GM12878 (cell line): ENCODE measurements at regions not wholly inside any gene's neighbourhood (a gene's known extent, or its start where the extent isn't known, plus 50 kb on each side); places are given as distances from the start of the nearest gene placed in this dataset.
A peak's percentile ranks its signal among the peaks of the same experiment; 100 is the strongest.

Source experiments
- ATAC-seq: fragments of 200-7000 bp; cut with Tn5 transposase; 3 replicates; pipeline ENCODE4 v1.9.1; 2020; ENCODE audit warnings: mild to moderate bottlenecking, moderate library complexity
- BruUV-seq: library from RNA; stranded (reverse); fragments of 400-500 nt; replicated peaks from 2 replicates; lab custom pipeline; 2021; lab: Mats Ljungman, UMichigan
- CTCF ChIA-PET: fragments of 300-600 bp; sonication (Branson Sonifier 250); formaldehyde crosslinking; extraction: SDS; loops from one replicate; lab custom pipeline; 2021; ENCODE audit warnings: inconsistent platforms; lab: Yijun Ruan, JAX
- POLR2A ChIA-PET: fragments of 350-600 bp; formaldehyde crosslinking; extraction: SDS; loops from one replicate; lab custom pipeline; 2021; ENCODE audit warnings: inconsistent platforms; lab: Charles Lee
- RAD21 ChIA-PET: fragments of 300-600 bp; sonication (Branson Sonifier 250); formaldehyde crosslinking; loops from one replicate; lab custom pipeline; 2023; ENCODE audit warnings: antibody characterized with exemption; ENCODE audit not compliant: unreplicated experiment; lab: Charles Lee
- SMC1A ChIA-PET: fragments of 300-600 bp; sonication (Branson Sonifier 250); formaldehyde crosslinking; loops from one replicate; lab custom pipeline; 2023; ENCODE audit not compliant: unreplicated experiment, uncharacterized antibody; lab: Charles Lee
- DNase-seq: peaks from one replicate; pipeline ENCODE4 v3.0.0-alpha.2; 2011; ENCODE audit warnings: low read depth, low spot score
- FAIRE-seq: peaks from 3 replicates; lab custom pipeline; 2011; peaks lifted over from hg19 to GRCh38; lab: Jason Lieb, UNC
- H2AFZ ChIP-seq: 2 replicates; pipeline ENCODE4 v1.6.0; 2011; ENCODE audit warnings: low read depth, low read length, control low read depth; ENCODE audit not compliant: control insufficient read depth
- H3K27ac ChIP-seq: 2 replicates; pipeline ENCODE4 v1.5.1; 2011; ENCODE audit warnings: control low read depth; ENCODE audit not compliant: control insufficient read depth, insufficient read depth
- H3K27me3 ChIP-seq, 2 experiments: replicated peaks in 1 of 2; 2 replicates each; pipeline versions ENCODE4 v1.6.0 to v1.6.1; 2011; ENCODE audit warnings: low read length in 1 of 2; ENCODE audit not compliant: control insufficient read depth in 2 of 2, insufficient read depth in 2 of 2
- H3K36me3 ChIP-seq, 2 experiments: 2 replicates each; pipeline ENCODE4 v1.5.1; 2011; ENCODE audit warnings: low read length in 1 of 2; ENCODE audit not compliant: control insufficient read depth in 2 of 2, insufficient read depth in 2 of 2
- H3K4me1 ChIP-seq: 2 replicates; pipeline ENCODE4 v1.6.1; 2011; ENCODE audit warnings: mild to moderate bottlenecking, low read length, moderate library complexity, mixed read lengths; ENCODE audit not compliant: control insufficient read depth, insufficient read depth
- H3K4me2 ChIP-seq: 2 replicates; pipeline ENCODE4 v1.6.0; 2011; ENCODE audit warnings: control low read depth; ENCODE audit not compliant: control insufficient read depth, insufficient read depth
- H3K4me3 ChIP-seq: fragments of 200-600 bp; sonication (generic); 2 replicates; pipeline ENCODE4 v1.5.1; 2016
- H3K79me2 ChIP-seq: 2 replicates; pipeline ENCODE4 v1.6.0; 2011; ENCODE audit warnings: low read length; ENCODE audit not compliant: control insufficient read depth, insufficient read depth
- H3K9ac ChIP-seq: 2 replicates; pipeline ENCODE4 v1.8.0; 2011; ENCODE audit warnings: low read length, control low read depth, mixed read lengths; ENCODE audit not compliant: control insufficient read depth, insufficient read depth
- H3K9me3 ChIP-seq: replicated peaks from 3 replicates; pipeline ENCODE4 v1.5.1; 2011; ENCODE audit warnings: mild to moderate bottlenecking, low read length; ENCODE audit not compliant: control insufficient read depth, insufficient read depth
- H4K20me1 ChIP-seq: 2 replicates; pipeline ENCODE4 v1.6.0; 2011; ENCODE audit not compliant: control insufficient read depth, insufficient read depth
- BCLAF1 ChIP-seq: fragments of 450-650 bp; IDR thresholded peaks from 2 replicates; pipeline ENCODE4 v1.6.1; 2017; ENCODE audit warnings: antibody characterized with exemption, mild to moderate bottlenecking, moderate library complexity
- BRCA1 ChIP-seq: IDR thresholded peaks from 2 replicates; pipeline ENCODE4 v1.6.1; 2011; ENCODE audit warnings: low read depth, low read length, improper control_type of control experiment
- CREB1 ChIP-seq: IDR thresholded peaks from 2 replicates; pipeline ENCODE4 v1.6.1; 2012; ENCODE audit warnings: low read depth, mild to moderate bottlenecking, inconsistent platforms
- DPF2 ChIP-seq: fragments of 450-650 bp; IDR thresholded peaks from 2 replicates; pipeline ENCODE4 v1.6.1; 2017; ENCODE audit warnings: mild to moderate bottlenecking
- EGR1 ChIP-seq, 2 experiments: IDR thresholded peaks; 1 replicate in 1 of 2; 2 replicates in 1 of 2; pipeline ENCODE4 v1.6.1; 2011 to 2012; ENCODE audit warnings: low read depth in 2 of 2, low read length in 2 of 2, borderline replicate concordance in 1 of 2, mild to moderate bottlenecking in 1 of 2, moderate library complexity in 1 of 2
- JUNB ChIP-seq: IDR thresholded peaks from 2 replicates; pipeline ENCODE4 v1.6.1; 2016; ENCODE audit warnings: antibody characterized with exemption, mild to moderate bottlenecking
- KDM1A ChIP-seq: fragments of 200-600 bp; sonication (generic); IDR thresholded peaks from 2 replicates; pipeline ENCODE4 v1.6.1; 2016; ENCODE audit warnings: borderline replicate concordance
- MEF2B ChIP-seq: fragments of 450-650 bp; IDR thresholded peaks from 2 replicates; pipeline ENCODE4 v1.6.1; 2018; ENCODE audit warnings: mild to moderate bottlenecking, moderate library complexity; ENCODE audit not compliant: partially characterized antibody, poor library complexity, severe bottlenecking
- POLR2AphosphoS2 ChIP-seq: IDR thresholded peaks from 2 replicates; pipeline ENCODE4 v1.6.1; 2011; ENCODE audit warnings: low read depth, mild to moderate bottlenecking, low read length, improper control_type of control experiment, moderate library complexity
- POU2F2 ChIP-seq: IDR thresholded peaks from 3 replicates; pipeline ENCODE4 v1.6.1; 2011; ENCODE audit warnings: low read depth, mild to moderate bottlenecking, low read length, borderline replicate concordance
- SMAD5 ChIP-seq: IDR thresholded peaks from 2 replicates; pipeline ENCODE4 v1.6.1; 2016; ENCODE audit warnings: antibody characterized with exemption, low read depth
- SUPT20H ChIP-seq: IDR thresholded peaks from 2 replicates; pipeline ENCODE4 v1.6.1; 2011; ENCODE audit warnings: low read depth, mild to moderate bottlenecking, low read length, moderate library complexity, borderline replicate concordance; ENCODE audit not compliant: control insufficient read depth
- USF1 ChIP-seq: IDR thresholded peaks from 2 replicates; pipeline ENCODE4 v1.6.1; 2011; ENCODE audit warnings: borderline replicate concordance, low read depth, mild to moderate bottlenecking, moderate library complexity, mixed read lengths, low read length; ENCODE audit not compliant: insufficient read depth; ENCODE audit errors: extremely low read length
- WGBS: methylation state at CpG from one replicate; pipeline ENCODE4 v1.1.6; 2016; ENCODE audit warnings: low lambda C conversion rate; ENCODE audit not compliant: insufficient replicate concordance, insufficient coverage; ENCODE audit errors: missing lambda C conversion rate; 5-methylcytosine and 5-hydroxymethylcytosine counted together
- in situ Hi-C: fragments of 300-500 bp; cut with MboI; formaldehyde crosslinking; loops from 9 replicates; pipeline ENCODE4 v1.14.3; 2018; ENCODE audit warnings: mixed read lengths
- intact Hi-C: fragments of 100-400 bp; cut with micrococcal nuclease; formaldehyde crosslinking; loops from one replicate; pipeline ENCODE4 v1.14.2; 2022; ENCODE audit not compliant: unreplicated experiment

GRCh38 chr2:37523814-37524362 lies 147.6 kb downstream of the CDC42EP3 start:
- ATAC-seq, result no peak
- POLR2A ChIA-PET, result interaction anchor here (0.9 to 1.1 kb wide), 3 partner anchors 15 to 55 kb away, joined by 3 read pairs; no protein-coding TSS in a partner anchor
- RAD21 ChIA-PET, result interaction anchor here (0.9 to 2.0 kb wide), 2 partner anchors 82 to 309 kb away, joined by 3 to 6 read pairs; no protein-coding TSS in a partner anchor

More at GRCh38 chr2:37523814-37524362, 147.6 kb downstream of the CDC42EP3 start:
- ChIA-PET SMC1A (interaction anchor here (0.8 to 2.6 kb wide), 9 partner anchors 13 to 109 kb away, joined by 3 to 10 read pairs (median 3); no protein-coding TSS in a partner anchor), CTCF (interaction anchor here (0.6 to 1.6 kb wide), 6 partner anchors 12 to 354 kb away, joined by 3 to 7 read pairs (median 4); no protein-coding TSS in a partner anchor)
- in situ Hi-C loops, result no loop called here
- Histone ChIP-seq H2AFZ (peak overlapping the region; percentile 38), H3K4me3 (no peak overlapping the region), H3K79me2 (no peaks in the 10 kb centered on the region), H3K4me1 (no peaks in the 10 kb centered on the region), H3K36me3 (no peaks in the 10 kb centered on the region), H3K27ac (no peak overlapping the region), H3K27me3 (no peaks in the 10 kb centered on the region), H4K20me1 (no peaks in the 10 kb centered on the region), H3K9ac (no peak overlapping the region), H3K4me2 (no peak overlapping the region), H3K9me3 (no peaks in the 10 kb centered on the region)
- no TSS peak for BruUV-seq
- FAIRE-seq (no peak), DNase-seq (no peak)
- TF ChIP-seq SUPT20H, result no peak
- TF ChIP-seq JUNB, result no peak
- TF ChIP-seq EGR1 (IDR thresholded peaks at IDR 0.05; ENCODE audit: borderline replicate concordance in 1 of 2, low read depth in 2 of 2, low read length in 2 of 2), result no peak
- no peak for TF ChIP-seq BRCA1
- no peak for TF ChIP-seq USF1
- no peak for TF ChIP-seq CREB1
- no peak for TF ChIP-seq MEF2B
- no peak for TF ChIP-seq SMAD5
- TF ChIP-seq POLR2AphosphoS2, result no peak
- TF ChIP-seq DPF2, result no peak
- no peak for TF ChIP-seq KDM1A
- no peak for TF ChIP-seq POU2F2
- TF ChIP-seq BCLAF1, result no peak
- intact Hi-C loops, result loop anchor here (2.0 kb wide), 1 partner anchor 15 kb away; no protein-coding TSS in a partner anchor
- WGBS, result 79% methylated on average over 5 of the region's 5 CpGs
